CD4-positive, alpha-beta T cell treated with Interleukin-21 for 1 hour (primary cell): ENCODE measurements at regions not wholly inside any gene's neighbourhood (a gene's known extent, or its start where the extent isn't known, plus 50 kb on each side); places are given as distances from the start of the nearest gene placed in this dataset.
"Not testable (repeated sequence)": the region's sequence is repeated elsewhere in the genome, so short reads cannot be mapped to it uniquely, and the experiment has no call there.

Source experiments
- DNase-seq: peaks from one replicate; pipeline ENCODE4 v3.0.0-alpha.2; 2020

- no peak for DNase-seq
Observed at GRCh38 chr12:89833337-89834252, 125.0 kb upstream of the ATP2B1 start.

DNA sequence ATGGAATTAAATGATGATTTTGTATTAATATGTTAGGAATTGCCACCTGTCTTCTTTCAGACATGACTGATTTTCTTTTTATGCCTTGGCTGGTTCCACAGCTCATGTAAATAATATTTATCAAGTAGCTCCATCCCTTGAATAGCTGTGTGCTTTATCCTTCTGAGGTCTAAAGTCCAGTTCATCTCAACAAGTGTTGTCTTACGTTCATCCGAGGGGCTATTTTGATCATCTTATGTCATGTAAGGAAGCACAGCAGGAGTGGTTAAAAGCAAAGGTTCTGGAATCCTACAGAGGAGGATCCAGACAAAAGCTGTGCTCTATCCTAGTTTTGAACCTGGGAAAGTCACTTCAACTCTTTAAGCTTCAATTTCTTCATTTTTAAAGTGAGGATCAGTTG is 123.7 kb upstream of the ATP2B1 start:
- DNase-seq = no peak

- no peak for DNase-seq
Observed at GRCh38 chr12:89831310-89832095, 122.9 kb upstream of the ATP2B1 start.

DNA sequence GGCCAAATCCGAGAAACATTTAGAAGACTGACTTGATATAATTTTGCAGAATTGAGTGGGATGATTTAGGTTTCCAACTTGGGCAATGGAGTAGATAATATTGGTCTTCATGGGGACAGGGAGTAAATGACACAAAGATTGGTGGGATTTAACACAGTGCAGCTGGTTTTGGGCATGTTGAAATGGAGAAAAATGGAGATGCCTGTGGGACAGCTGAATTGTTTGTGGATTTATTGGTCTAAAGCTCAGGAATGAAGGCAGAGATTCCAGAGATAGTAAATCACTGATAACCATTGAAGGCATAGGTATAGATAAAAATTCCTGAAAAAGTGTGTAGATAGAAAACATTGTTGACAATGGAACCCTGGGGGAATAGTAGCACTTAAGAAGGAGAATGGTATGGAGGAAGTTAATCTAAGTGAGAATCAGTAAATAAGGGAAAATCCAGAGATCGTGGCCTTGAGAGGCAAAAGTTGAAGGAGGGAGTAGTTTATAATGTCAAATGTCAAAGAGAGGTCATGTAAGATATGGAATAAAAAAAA is 120.9 kb upstream of the ATP2B1 start:
- no peak for DNase-seq

- DNase-seq = no peak
Observed at GRCh38 chr12:89828575-89828974, 119.9 kb upstream of the ATP2B1 start.

- DNase-seq = no peak
Observed at GRCh38 chr12:89827592-89827991, 119.0 kb upstream of the ATP2B1 start.

GRCh38 chr12:89826468-89826867 is 117.8 kb upstream of the ATP2B1 start:
- no peak for DNase-seq

- DNase-seq = peak; percentile 24
Observed at GRCh38 chr12:89825591-89826449, 117.2 kb upstream of the ATP2B1 start.

GRCh38 chr12:89824822-89825221 is 116.2 kb upstream of the ATP2B1 start:
- no peak for DNase-seq

DNA sequence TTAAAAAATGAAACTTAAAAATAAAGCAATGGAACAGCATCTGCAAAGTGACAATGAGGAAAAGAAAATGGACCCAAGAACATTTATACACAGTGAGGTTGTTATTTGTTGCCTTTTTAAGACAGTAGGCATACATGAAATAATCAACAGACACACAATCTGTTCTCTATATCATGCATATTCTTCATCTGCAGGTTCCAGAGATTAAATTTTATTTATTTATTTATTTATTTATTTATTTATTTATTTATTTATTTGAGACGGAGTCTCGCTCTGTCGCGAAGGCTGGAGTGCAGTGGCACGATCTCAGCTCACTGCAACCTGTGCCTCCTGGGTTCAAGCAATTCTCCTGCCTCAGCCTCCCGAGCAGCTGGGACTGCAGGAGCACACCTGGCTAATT is 114.4 kb upstream of the ATP2B1 start:
- DNase-seq = not testable (repeated sequence)

DNA sequence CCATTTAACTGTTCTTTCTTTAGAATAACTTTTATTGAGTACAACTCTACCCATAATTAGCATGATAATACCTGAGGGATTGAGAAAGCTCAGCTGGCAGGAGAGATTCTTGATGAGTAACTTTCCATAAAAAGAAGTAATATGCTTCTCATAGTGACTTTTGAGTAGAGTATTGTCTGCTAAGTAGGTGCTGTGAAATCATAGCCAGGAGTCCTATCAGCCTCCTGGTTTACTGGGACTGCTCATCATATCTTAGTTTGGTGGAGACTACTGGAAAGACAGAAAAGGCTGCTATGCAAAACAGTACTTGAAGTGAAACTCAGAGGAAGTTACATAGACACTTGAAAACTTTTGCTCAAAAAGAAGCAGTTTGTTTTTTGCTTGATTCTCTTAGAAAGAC is 113.3 kb upstream of the ATP2B1 start:
- no peak for DNase-seq

- no peak for DNase-seq
Observed at GRCh38 chr12:89817501-89818226, 109.0 kb upstream of the ATP2B1 start.

DNA sequence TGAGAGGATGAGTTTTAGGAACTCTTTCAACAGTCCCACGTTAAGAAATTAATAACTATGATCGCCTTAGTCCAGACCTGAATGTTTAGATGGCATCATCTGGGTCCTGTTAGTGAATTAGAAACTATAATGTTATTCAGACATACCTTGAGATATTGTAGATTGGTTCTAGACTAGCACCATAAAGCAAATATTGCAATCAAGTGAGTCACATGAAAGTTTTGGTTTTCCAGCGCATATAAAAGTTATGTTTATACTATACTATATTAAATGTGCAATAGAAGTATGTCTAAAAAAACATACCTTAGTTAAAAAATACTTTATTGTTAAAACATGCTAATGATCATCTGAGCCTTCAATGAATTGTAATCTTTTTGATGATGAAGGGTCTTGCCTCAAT is 106.6 kb upstream of the ATP2B1 start:
- no peak for DNase-seq

DNA sequence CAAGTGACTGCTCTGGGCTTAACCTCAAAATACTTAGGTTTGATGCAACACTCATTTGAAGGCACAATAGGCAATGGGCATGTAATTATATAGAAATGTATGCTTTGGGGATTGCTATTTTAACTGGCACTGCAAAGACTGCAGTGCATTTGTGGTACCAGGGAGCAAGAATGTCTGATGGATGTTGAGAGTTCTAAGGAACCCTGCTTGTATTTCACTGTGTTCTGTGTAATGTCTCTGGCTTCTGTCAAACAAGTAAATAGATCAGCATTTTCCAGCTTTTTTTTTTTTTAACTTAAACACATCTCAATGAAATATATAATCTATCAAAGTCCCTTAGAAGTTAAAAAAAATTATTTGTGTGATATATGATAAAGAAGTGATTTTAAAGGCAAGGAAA is 94.8 kb upstream of the ATP2B1 start:
- DNase-seq = no peak

- no peak for DNase-seq
Observed at GRCh38 chr12:89801284-89801683, 92.6 kb upstream of the ATP2B1 start.

GRCh38 chr12:89800435-89800834 is 91.8 kb upstream of the ATP2B1 start:
- no peak for DNase-seq

DNA sequence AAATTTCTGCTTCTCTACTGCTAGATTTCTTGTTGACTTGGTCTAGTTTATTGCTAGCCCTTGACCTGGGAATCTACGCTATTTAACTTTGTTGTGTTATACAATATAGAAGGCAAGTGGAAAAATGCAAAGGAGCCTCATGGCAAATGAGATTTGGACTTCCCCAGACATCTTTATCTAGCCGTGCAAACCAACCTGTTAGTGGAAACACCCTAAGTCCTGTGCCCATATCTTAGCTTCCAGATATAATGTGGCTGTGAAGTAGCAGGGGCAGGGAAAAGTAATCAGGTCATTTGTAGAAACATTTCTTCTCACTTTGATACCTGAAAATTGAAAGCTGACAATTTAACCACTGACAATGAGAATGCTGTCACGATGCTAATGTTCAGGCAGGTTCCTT is 90.7 kb upstream of the ATP2B1 start:
- no peak for DNase-seq

GRCh38 chr12:89797436-89797835 is 88.8 kb upstream of the ATP2B1 start:
- no peak for DNase-seq

DNA sequence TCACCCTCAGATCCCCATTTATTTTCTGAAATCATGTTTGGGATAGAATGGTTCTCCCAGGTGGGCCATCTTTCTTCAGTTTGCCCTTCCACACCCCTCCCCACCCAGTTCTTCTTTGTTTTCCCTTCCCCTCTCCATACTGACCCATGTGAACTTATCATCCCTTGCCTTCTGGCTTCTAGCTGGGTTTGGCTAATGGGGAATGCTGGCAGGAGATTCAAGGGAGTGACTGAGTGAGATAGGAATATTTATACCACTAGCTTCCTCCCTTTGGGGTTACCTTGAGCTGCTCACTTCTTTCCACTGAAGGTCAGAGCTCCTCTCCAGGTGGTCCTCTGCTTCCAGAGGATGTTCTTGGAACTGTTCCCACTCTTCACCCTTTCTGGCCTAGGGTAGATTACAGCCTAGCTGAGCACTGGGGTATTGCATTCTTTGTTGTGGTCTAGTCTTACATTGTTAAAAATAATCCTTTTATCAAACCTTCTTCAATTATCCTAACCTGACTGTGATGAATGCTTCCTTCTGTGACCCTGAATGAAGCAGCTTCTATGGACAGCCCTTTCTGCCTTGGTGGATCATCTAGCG is 88.3 kb upstream of the ATP2B1 start:
- no peak for DNase-seq

- DNase-seq = no peak
Observed at GRCh38 chr12:89793946-89794345, 85.3 kb upstream of the ATP2B1 start.

GRCh38 chr12:89791286-89791685 is 82.6 kb upstream of the ATP2B1 start:
- no peak for DNase-seq

DNA sequence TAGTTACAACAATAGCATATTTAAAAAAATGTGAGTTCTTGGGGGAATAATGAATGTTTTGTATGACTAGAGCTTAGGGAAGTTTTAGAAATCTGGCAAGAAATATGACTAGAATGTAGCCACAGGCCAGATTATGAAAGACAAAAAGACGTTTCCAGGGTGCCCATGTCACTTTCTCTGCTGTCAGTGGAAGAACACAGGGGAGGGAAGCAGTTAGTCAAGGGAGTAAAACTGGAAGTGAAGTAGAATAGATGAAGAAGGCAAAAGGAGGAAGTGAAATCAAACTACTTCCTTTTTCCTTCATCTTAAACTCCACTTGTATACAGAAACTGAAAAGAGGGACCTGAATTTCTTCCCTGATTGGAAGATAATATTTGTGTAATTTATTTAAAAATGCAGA is 81.2 kb upstream of the ATP2B1 start:
- DNase-seq = peak; percentile 31
